B cell (primary cell): ENCODE measurements at regions not wholly inside any gene's neighbourhood (a gene's known extent, or its start where the extent isn't known, plus 50 kb on each side); places are given as distances from the start of the nearest gene placed in this dataset.
"Not testable (repeated sequence)": the region's sequence is repeated elsewhere in the genome, so short reads cannot be mapped to it uniquely, and the experiment has no call there.

ENCODE experiments used
- ATAC-seq: fragments of 200-7000 bp; cut with Tn5 transposase; one replicate; pipeline ENCODE4 v1.10.0; 2021; ENCODE audit warnings: low read depth, mild to moderate bottlenecking, moderate number of reproducible peaks, moderate library complexity
- CTCF ChIA-PET: fragments of 350-600 bp; sonication (Branson Sonifier 250); formaldehyde crosslinking; loops from one replicate; lab custom pipeline; 2021; ENCODE audit warnings: antibody characterized with exemption, inconsistent platforms; lab: Charles Lee
- POLR2A ChIA-PET: fragments of 350-600 bp; sonication (Branson Sonifier 250); formaldehyde crosslinking; loops from one replicate; lab custom pipeline; 2021; ENCODE audit warnings: antibody characterized with exemption; lab: Charles Lee
- DNase-seq: peaks from one replicate; pipeline ENCODE4 v3.0.0; 2013
- H2AFZ ChIP-seq: 2 replicates; pipeline ENCODE4 v1.6.1; 2012; ENCODE audit warnings: mild to moderate bottlenecking, low read depth, low read length; ENCODE audit not compliant: insufficient read depth, poor library complexity, severe bottlenecking
- H3K27ac ChIP-seq, 2 donors: 1 replicate in 1 of 2; 2 replicates in 1 of 2; pipeline ENCODE4 v1.5.1; 2012 to 2013; ENCODE audit warnings: low read length in 2 of 2, mild to moderate bottlenecking in 2 of 2, moderate library complexity in 1 of 2
- H3K27me3 ChIP-seq, 4 experiments: fragments of 200-600 bp in 1 of 4; sonication (generic) in 1 of 4; replicated peaks in 1 of 4; 1 replicate in 2 of 4; 2 replicates in 2 of 4; pipeline versions ENCODE4 v1.6.1 to v1.7.0; 2013 to 2016; ENCODE audit warnings: low read length in 3 of 4, mild to moderate bottlenecking in 2 of 4, mixed read lengths in 1 of 4, moderate library complexity in 1 of 4; ENCODE audit not compliant: insufficient read depth in 4 of 4, control insufficient read depth in 3 of 4; ENCODE audit errors: control extremely low read depth in 1 of 4
- H3K36me3 ChIP-seq, 2 experiments: replicated peaks in 1 of 2; 1 replicate in 1 of 2; 2 replicates in 1 of 2; pipeline versions ENCODE4 v1.6.1 to v1.7.1; 2013; ENCODE audit warnings: low read length in 1 of 2; ENCODE audit not compliant: insufficient read depth in 2 of 2, control insufficient read depth in 1 of 2; ENCODE audit errors: control extremely low read depth in 1 of 2, extremely low read depth in 1 of 2
- H3K4me1 ChIP-seq, 2 donors: fragments of 200-600 bp in 1 of 2; sonication (generic) in 1 of 2; 1 replicate in 1 of 2; 2 replicates in 1 of 2; pipeline versions ENCODE4 v1.5.1 to v1.6.1; 2013 to 2017; ENCODE audit warnings: low read length in 2 of 2; ENCODE audit not compliant: control insufficient read depth in 2 of 2, insufficient read depth in 2 of 2
- H3K4me2 ChIP-seq: replicated peaks from 2 replicates; pipeline ENCODE3; 2012; ENCODE audit warnings: mild to moderate bottlenecking, low read depth, low read length; ENCODE audit not compliant: poor library complexity, severe bottlenecking
- H3K4me3 ChIP-seq, 5 experiments: fragments of 200-600 bp in 1 of 5; sonication (generic) in 1 of 5; 1 replicate in 3 of 5; 2 replicates in 2 of 5; pipeline versions ENCODE4 v1.5.1 to v1.7.0; 2011 to 2016; ENCODE audit warnings: low read length in 4 of 5, mild to moderate bottlenecking in 4 of 5, low read depth in 2 of 5, control low read depth in 1 of 5, moderate library complexity in 1 of 5; ENCODE audit not compliant: insufficient read depth in 1 of 5; ENCODE audit errors: control extremely low read depth in 1 of 5, extremely low read depth in 1 of 5
- H3K79me2 ChIP-seq: fragments of 200-600 bp; sonication (generic); one replicate; pipeline ENCODE4 v1.6.0; 2016; ENCODE audit warnings: low read length; ENCODE audit not compliant: control insufficient read depth, insufficient read depth
- H3K9ac ChIP-seq: fragments of 200-600 bp; sonication (generic); 2 replicates; pipeline ENCODE4 v1.6.1; 2017; ENCODE audit warnings: mild to moderate bottlenecking, low read length, moderate library complexity
- H3K9me3 ChIP-seq, 3 donors: one replicate each; pipeline versions ENCODE4 v1.6.1 to v1.7.1; 2013; ENCODE audit warnings: low read length in 2 of 3; ENCODE audit not compliant: control insufficient read depth in 2 of 3, insufficient read depth in 1 of 3; ENCODE audit errors: control extremely low read depth in 1 of 3
- H4K20me1 ChIP-seq: 2 replicates; pipeline ENCODE4 v1.6.0; 2012; ENCODE audit warnings: mild to moderate bottlenecking, low read length; ENCODE audit not compliant: insufficient read depth, control insufficient read depth, poor library complexity, severe bottlenecking
- H3K27ac Mint-ChIP-seq: one replicate; pipeline ENCODE4 v1.8.0; 2021; ENCODE audit warnings: mixed read lengths
- H3K27me3 Mint-ChIP-seq: one replicate; pipeline ENCODE4 v1.8.0; 2021; ENCODE audit warnings: mixed read lengths
- H3K4me1 Mint-ChIP-seq: one replicate; pipeline ENCODE4 v1.8.0; 2021; ENCODE audit warnings: mixed read lengths
- H3K4me3 Mint-ChIP-seq: one replicate; pipeline ENCODE4 v1.8.0; 2021; ENCODE audit warnings: mixed read lengths
- H3K9me3 Mint-ChIP-seq: one replicate; pipeline ENCODE4 v1.8.0; 2022; ENCODE audit warnings: mixed read lengths; ENCODE audit not compliant: insufficient read depth
- WGBS: methylation state at CpG from one replicate; pipeline ENCODE4 v1.1.5; 2013; ENCODE audit warnings: missing lambda C conversion rate; ENCODE audit not compliant: insufficient coverage; 5-methylcytosine and 5-hydroxymethylcytosine counted together
- intact Hi-C: fragments of 100-400 bp; cut with micrococcal nuclease; formaldehyde crosslinking; loops from one replicate; pipeline ENCODE4 v1.10.0; 2022

DNA sequence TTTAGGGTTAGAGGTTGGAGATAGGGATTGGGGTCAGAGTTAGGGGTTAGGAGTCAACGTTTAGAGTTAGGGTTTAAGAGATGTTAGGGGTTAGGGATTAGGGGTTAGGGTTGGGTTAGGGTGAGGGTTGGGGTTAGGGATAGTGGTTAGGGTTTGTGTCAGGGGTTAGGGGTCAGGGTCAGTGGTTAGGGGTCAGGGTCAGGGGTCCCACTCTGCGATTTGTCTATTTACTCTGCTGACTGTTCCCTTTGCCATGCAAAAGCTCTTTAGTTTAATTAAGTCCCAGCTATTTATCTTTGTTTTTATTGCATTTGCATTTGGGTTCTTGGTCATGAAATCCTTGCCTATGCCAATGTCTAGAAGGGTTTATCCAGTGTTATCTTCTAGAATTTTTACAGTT, 1649.3 kb downstream of the SPATA31A7 start:
- H3K4me2 ChIP-seq, CTCF ChIA-PET, H3K4me3 Mint-ChIP-seq, H3K4me1 ChIP-seq, H3K9me3 Mint-ChIP-seq, H3K27me3 ChIP-seq, H3K36me3 ChIP-seq, intact Hi-C loops, ATAC-seq, DNase-seq, POLR2A ChIA-PET, H3K27ac Mint-ChIP-seq, H3K9me3 ChIP-seq, H3K4me3 ChIP-seq, H3K79me2 ChIP-seq, H4K20me1 ChIP-seq, H3K9ac ChIP-seq, H3K27ac ChIP-seq, H2AFZ ChIP-seq, H3K27me3 Mint-ChIP-seq, H3K4me1 Mint-ChIP-seq: not testable (repeated sequence)
- no CpG with 5 or more reads among the region's 2 CpGs for WGBS

DNA sequence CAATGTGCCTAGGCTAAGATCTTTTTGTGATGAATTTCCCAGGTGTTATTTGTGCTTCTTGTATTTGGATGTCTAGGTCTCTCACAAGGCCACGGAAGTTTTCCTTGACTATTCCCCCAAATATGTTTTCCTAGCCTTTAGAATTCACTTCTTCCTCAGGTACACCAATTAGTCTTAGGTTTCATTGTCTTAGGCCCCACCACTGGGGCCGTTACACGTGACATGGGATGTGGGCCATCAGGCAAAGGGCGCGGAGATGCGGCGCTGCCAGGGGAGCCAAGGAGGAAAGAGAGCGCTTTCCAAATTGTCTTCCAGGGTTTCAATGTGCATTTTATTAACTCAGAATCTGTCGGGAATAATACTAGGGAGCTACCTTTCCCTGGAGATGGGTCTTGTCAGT, 1653.3 kb downstream of the SPATA31A7 start:
- CTCF ChIA-PET, H3K4me1 ChIP-seq, H3K4me3 Mint-ChIP-seq, H3K79me2 ChIP-seq, H3K27me3 ChIP-seq, H3K27ac ChIP-seq, H3K36me3 ChIP-seq, H3K4me3 ChIP-seq, intact Hi-C loops, H3K27ac Mint-ChIP-seq, H3K9me3 Mint-ChIP-seq, H2AFZ ChIP-seq, H3K27me3 Mint-ChIP-seq, H3K9me3 ChIP-seq, POLR2A ChIA-PET, DNase-seq, H3K4me2 ChIP-seq, H3K9ac ChIP-seq, H4K20me1 ChIP-seq, ATAC-seq, H3K4me1 Mint-ChIP-seq: not testable (repeated sequence)
- 88% methylated on average over 8 of the region's 9 CpGs for WGBS

GRCh38 chr9:62843706-62844290, 1654.0 kb downstream of the SPATA31A7 start:
- POLR2A ChIA-PET, H3K36me3 ChIP-seq, H3K9ac ChIP-seq, H3K9me3 Mint-ChIP-seq, H2AFZ ChIP-seq, H3K27ac Mint-ChIP-seq, H3K4me3 Mint-ChIP-seq, H3K9me3 ChIP-seq, H3K27ac ChIP-seq, CTCF ChIA-PET, H4K20me1 ChIP-seq, H3K27me3 Mint-ChIP-seq, DNase-seq, ATAC-seq, H3K4me1 ChIP-seq, H3K4me1 Mint-ChIP-seq, H3K79me2 ChIP-seq, intact Hi-C loops, H3K27me3 ChIP-seq, H3K4me2 ChIP-seq, H3K4me3 ChIP-seq: not testable (repeated sequence)
- 100% methylated on average over 1 of the region's 15 CpGs for WGBS

DNA sequence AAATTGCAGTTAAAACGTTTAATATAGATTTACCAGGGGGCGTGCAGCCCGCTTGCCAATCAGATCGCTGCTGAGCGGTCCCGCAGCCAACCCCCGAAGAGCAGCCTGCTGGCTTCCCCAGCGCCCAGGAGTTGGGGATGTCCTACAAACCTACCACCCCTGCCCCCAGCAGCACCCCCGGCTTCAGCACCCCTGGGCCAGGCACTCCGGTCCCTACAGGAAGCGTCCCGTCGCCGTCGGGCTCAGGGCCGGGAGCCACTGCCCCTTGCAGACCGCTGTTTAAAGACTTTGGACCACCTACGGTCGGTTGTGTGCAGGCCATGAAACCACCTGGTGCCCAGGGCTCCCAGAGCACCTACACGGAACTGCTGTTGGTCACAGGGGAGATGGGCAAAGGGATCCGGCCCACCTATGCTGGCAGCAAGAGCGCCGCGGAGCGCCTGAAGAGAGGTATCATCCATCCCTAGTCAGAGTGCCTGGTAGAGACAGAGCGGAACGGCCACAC, 1654.9 kb downstream of the SPATA31A7 start:
- H3K9me3 ChIP-seq, H2AFZ ChIP-seq, H3K9me3 Mint-ChIP-seq, H3K4me1 ChIP-seq, H3K4me2 ChIP-seq, POLR2A ChIA-PET, H3K27ac ChIP-seq, H3K4me3 ChIP-seq, H3K36me3 ChIP-seq, H3K27ac Mint-ChIP-seq, H4K20me1 ChIP-seq, H3K27me3 Mint-ChIP-seq, H3K27me3 ChIP-seq, DNase-seq, ATAC-seq, H3K79me2 ChIP-seq, H3K4me3 Mint-ChIP-seq, H3K4me1 Mint-ChIP-seq, intact Hi-C loops, H3K9ac ChIP-seq, CTCF ChIA-PET: not testable (repeated sequence)
- WGBS, result 77% methylated on average over 13 of the region's 27 CpGs
